HG03108 (cell line): ENCODE measurements at regions not wholly inside any gene's neighbourhood (a gene's known extent, or its start where the extent isn't known, plus 50 kb on each side); places are given as distances from the start of the nearest gene placed in this dataset.
A peak's percentile ranks its signal among the peaks of the same experiment; 100 is the strongest.

Source experiments
- ATAC-seq: cut with Tn5 transposase; IDR thresholded peaks from one replicate; pipeline ENCODE4 v1.9.1; 2021; ENCODE audit warnings: moderate library complexity; ENCODE audit not compliant: unreplicated experiment

DNA sequence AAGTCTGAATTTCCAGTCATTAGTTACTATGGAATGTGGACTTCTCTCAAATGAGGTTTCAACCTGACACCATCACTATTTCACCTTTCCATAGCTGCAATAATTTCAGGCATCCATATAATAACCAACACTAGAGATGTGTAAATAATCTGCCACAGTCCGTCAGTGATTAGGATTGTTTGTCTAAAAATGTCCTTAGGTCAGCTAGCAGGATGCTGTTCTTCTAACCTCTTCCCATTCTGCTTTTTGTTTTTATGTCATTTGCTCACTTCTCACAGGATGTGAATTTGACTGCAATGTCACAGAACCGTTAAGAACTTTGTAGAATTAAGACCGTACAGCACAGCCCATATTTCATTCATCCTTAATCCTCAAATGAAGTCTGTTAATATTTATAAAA is 166.4 kb upstream of the RASA1 start:
- no peak for ATAC-seq

DNA sequence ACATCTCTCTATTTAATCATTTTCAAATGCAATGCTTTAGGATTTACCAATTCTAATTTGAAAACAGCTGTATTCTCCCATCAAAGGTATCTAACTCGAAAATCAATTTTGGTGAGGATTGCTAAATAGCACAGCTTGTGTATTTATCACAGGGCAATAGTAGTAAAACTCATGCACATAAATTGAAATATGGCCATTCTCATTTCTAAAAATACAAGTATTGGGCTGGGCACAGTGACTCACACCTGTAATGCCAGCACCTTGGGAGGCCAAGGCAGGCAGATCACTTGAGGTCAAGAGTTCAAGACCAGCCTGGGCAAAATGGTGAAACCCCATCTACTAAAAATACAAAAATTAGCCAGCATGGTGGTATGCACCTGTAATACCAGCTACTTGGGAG is 164.8 kb upstream of the RASA1 start:
- ATAC-seq = no peak

DNA sequence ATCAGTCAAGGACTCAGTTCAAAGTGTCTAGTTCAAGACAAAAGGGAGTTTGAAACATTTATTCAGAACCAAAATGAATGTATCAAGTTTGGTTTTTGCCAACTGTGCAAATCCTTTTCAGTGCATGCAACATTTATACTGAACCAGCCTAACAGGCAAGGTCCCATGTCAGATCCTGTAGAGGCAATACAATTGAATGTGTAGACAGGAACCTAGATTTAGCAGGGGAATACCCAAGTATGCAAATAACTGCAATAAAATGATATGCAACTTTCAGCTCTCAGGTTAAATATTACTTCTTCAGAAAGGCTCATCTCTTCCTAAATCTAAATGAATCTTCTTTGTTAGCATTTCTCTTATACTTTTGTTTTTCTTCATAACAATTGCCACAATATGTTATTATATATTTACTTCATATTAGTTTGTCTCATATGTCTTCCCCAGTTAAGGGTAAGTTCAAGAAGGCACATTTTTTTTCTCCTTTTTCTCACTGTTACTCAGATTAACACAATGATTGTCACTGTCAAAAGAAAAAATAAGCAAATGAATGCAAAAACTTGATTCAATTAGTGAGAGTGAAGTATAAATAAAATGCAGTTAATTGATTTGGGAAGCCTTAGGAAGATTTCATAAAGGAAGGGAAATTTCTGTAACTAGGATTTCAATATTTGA is 163.9 kb upstream of the RASA1 start:
- ATAC-seq = peak; percentile 95

DNA sequence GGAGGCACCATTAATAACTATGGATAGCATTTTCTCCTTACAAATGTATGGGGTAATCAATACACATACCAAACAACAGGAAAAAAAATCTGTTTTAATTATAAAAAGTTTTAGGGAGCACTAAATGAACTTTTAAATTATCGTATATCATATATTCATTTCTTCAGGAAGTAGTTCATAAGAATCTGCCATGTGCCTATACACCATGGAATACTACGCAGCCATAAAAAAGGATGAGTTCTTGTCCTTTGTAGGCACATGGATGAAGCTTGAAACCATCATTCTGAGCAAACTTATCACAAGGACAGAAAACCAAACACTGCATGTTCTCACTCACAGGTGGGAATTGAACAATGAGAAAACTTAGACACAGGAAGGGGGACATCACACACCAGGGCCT is 162.1 kb upstream of the RASA1 start:
- ATAC-seq = no peak

DNA sequence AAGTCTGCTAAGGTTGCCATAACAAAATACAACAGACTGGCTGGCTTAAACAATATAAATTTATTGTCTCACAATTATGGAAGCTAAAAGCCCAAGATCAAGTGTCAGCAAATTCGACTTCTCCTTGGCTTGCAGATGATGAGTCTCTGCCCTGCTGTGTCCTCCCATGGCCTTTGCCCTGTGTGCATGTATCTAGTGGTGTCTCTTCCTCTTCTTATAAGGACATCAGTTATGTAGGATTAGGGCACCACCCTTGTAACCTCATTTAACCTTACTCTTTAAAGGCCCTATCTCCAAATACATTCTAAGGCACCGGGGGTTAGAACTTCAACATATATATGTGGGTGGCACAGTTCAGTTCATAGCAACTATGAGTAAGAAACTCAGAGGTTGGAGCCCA is 157.9 kb upstream of the RASA1 start:
- no peak for ATAC-seq

DNA sequence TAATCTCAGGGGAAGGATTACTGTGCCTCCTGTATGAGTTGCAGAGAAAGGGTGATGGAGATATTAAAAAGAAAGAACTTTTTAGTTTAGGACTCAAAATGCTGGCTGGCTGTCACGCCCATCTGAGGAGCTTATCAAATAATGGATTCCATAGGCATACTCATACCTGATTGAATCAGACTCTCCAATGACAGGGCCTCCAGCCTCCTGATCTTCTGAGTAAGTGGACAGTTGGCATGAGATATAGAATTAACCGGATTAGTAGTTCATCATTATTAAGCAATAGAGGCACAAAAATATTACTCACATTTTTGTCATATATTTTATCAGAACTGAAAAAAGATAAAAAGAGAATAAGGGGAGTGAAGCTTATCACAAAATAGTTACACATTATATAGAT is 157.0 kb upstream of the RASA1 start:
- no peak for ATAC-seq

DNA sequence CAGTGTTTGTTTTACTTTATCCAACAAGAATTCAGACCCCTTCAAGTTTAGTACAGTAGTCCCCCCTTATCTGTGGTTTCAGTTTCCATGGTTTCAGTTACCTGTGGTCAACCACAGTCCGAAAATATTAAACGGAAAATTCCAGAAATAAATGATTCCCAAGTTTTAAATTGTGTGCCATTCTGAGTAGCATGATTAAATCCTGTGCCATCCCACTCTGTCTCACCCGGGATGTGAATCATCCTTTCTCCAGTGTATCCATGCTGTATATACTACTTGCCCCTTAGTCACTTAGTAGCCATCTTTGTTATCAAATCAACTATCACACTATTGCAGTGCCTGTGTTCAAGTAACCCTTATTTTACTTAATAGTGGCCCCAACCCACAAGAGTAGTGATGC is 153.8 kb upstream of the RASA1 start:
- no peak for ATAC-seq

DNA sequence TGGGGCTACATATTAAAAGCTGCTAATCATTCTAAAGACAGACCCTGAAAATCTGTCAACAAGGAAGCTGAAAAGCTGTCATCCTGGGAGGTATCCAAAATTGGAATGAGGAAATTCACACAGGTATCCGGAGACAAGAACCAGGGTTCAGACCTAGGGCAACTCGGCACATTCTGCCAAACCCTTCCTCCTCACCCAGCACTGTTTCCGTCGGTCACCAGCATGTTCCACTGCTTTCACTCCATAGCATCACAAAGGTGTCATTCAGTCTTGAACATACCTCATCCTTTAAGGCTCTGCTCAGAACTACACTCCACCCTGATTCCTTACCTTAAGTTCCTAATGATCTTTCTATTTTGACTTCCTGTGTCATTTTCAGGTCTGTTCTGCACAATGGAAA is 153.1 kb upstream of the RASA1 start:
- ATAC-seq = no peak

DNA sequence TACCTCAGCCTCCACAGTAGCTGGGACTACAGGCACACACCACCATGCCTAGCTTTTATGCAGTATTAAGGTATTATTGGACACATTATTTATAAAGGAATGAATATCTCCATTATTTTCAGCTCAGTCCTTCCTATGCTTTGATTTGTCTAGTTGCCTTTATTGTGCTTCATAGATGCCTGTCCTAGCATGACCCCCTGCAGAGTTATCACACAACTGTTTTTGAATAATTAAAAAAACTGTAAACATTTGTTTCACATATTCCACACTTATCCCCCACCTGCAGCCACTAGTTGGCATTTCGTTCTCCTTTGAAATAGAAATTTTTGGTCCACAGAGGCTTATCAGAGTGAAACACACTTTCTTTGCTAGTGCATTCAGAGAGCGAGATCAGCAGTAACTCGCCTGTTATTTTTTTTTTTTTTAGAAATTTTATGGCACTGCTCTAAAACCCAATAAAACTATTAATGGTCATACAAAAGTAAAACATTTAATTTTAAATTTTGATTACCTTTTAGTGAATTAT is 151.8 kb upstream of the RASA1 start:
- ATAC-seq = no peak

DNA sequence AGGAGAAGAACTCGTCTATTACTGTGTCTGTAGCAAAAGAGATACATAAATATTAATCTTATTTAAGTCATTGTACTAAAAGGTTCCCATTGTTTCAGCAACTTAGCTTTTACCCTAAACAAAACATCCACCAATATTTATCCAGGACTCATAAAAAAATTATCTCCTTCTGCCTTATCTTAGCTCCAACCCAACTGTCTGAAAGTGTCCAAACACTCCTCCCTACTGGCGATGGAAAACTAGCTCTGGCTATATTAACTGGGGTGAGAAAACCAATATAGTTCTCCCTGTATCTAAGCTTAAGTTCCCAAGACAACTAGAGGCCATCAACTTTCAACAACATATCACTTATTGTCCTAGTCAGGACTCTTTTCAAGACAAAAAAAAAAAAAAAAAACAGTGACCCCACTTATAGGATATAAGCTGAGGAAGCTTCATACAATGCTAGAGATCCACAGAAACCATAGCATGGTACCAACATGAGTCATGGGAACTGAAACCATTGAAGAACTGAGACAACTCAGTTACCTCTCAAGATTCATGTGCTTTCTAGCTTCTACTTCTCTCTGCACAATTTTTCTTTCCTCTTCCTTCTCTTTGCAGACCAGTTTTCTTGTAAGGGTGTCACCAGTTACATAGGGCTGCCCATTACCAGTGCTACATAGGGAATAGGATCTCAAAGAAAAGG is 150.7 kb upstream of the RASA1 start:
- peak; percentile 83 for ATAC-seq

DNA sequence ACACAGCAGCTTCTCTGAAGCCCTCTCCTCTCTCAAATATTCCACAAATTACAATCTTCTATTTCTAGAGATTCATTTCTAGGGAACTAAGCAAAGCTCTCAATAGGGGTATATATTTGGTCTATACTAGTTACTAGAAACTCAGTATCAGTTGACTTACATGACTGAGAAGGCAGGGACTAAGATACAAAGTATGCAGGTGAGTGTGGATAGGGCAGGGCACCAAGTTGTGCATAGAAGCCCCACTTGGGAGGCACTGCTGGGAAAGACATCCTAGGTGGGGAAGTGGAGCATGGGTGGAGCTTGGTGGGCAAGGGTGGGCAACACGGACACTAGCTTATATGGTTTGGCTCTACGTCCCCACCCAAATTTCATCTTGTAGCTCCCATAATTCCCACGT is 148.1 kb upstream of the RASA1 start:
- no peak for ATAC-seq

DNA sequence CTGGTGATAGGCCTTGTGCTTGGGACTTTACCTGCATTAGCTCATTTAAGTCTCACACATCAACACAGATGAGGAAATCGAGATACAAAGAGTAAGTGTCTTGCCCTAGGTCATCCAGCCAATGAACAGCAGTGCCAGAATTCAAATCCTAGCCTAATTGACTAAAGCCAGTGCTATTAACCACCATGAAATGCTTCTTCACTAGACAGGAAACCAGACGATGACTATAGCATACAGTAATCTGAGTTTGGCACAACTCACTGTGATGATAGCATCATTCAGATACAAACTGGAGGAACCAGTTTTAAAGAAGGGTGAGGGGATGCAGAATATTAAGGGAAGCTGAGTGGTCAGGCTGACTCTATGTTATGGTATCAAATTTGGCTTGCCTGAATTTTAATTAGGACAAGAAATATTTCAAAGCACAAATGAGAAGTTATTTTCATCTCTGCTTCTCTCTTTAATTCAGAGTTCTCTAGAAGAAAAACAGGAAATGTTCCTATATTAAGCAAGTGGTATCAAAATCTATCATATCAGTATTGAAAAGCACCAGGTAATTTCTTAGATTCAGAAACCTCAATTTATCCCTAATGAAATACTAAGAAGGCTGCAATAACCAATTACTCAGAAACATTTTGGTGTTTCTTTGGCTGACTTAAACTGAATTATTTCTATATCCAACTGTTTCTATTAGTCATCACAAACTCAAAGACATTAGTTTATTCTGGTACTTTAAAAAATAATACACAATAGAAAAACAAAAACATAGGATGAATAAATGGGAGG is 147.0 kb upstream of the RASA1 start:
- peak; percentile 23 for ATAC-seq

DNA sequence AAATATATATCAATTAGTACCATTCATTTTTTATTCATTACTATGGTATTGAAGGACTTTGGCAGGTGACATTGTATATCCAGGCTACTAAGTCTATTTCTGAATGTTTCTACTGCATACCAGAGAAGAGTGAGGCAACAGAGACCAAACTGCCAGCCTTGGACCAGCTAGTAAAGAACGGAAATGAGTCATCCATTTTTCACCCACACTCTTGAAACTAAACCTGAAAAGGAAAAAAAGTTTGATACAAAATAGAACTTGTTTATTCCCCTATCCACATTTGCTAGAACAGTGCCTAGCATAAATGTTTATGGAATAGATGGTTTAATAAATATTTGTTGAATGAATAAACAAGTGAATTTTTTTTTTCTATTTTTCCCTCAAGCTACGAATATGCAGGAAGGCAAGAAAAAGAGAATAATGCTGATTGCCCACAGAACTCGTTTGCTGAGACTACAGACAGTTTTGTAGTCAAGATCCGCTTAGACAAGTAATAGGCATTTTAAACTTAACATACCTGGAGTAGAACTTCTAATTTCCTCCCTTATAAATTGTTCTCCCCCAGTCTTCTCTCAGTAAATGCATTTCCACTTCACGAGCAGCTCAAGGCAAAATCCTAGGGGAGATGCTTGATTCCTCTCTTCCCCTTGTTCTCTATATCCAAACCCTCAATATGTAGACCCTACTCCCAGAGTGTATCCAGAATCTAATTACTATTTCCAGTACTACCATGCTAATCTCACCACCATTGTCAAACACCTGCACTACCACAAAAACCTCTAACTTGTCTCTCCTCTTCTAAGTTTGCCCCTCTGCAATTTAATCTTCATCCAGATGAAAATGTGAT is 146.2 kb upstream of the RASA1 start:
- ATAC-seq = peak; percentile 71

DNA sequence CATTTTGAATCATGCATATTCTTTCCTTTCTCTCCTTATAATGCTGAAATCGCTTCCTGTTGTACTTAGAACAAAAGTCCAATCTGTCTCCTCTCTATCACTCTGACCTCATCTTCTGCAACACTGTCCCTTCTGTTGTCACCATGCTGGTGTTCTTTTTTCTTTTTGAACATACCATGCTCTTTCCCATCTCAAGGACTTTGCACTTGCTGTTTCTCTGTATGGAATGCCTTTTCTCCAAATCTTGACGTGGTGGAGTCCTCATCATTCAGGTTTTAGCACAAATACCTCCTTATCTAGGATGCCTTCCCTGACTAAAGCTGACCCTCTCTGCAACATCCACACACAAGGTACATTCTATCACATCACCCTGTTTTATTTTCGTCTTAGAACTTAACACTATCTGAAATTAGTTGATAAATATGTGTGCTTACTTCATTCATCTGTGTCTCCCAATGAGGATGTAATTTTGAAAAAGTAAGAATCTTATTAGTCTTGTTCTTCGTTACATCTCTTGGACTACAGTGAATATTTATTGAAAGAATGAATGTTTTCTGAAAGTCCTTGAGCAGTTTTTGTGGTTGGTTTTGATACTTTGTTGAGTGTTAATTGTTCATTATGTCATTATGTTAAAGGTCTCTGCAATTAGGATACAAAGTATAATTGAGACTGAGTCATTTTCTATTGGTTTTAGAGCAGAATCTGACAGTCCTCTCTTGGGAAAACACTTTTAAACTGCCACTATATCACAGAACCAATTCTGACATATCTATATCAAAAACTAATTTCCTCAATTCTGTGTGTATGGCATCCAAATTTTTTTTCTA is 145.3 kb upstream of the RASA1 start:
- no peak for ATAC-seq

DNA sequence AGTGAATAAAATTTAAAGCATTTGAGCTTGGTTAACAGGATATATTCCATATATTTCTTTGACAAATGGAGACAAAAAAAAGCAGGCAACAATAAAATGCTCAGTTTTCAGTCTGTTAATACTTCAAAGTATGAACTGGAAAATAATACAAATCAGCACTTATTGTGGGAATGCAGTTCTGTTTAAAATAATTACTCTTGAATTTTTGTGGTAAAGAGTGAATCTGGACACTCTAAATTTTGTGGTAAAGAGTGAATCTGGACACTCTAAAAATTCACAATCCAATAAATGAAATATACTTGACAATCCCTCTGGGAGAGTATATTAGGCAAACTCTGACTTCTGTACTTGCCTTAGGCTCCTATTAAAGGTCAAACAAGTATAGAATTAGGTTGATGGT is 141.9 kb upstream of the RASA1 start:
- no peak for ATAC-seq

DNA sequence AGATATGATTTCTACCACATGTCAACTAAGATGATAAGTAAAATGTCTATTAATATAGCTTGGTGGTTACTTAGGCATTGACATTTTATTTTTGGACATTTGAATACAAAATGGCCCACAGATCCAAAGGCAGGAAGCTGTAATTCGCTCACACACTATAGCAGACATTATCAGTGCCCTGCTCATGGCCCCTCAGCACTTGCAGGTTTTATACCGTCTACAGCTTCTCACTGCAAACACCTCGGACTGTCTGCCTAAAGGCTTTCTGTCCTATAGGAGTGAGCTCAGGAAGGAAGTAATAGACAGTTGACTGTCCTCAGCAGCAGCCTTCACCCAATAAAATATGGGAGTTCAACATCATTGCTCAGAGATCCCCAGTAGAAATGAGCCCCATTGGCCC is 140.8 kb upstream of the RASA1 start:
- ATAC-seq = no peak

DNA sequence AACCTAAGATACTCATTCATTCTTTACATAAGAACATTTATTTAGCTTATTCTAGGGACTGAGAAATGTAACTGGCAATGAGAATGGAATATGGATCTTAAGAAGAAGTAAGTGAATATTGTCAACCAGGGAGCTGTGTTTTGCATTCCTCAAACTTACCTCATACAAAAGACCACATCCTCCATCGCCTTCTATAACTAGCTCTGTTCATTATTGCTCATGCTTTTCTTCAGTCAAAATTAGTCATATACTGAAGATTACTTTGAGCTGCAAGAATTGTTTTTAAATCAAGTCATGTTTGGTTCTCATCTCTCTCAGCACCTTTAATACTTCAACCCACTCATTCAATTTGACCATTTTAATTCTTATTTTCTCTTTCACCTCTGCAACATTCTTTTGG is 140.3 kb upstream of the RASA1 start:
- ATAC-seq = no peak

DNA sequence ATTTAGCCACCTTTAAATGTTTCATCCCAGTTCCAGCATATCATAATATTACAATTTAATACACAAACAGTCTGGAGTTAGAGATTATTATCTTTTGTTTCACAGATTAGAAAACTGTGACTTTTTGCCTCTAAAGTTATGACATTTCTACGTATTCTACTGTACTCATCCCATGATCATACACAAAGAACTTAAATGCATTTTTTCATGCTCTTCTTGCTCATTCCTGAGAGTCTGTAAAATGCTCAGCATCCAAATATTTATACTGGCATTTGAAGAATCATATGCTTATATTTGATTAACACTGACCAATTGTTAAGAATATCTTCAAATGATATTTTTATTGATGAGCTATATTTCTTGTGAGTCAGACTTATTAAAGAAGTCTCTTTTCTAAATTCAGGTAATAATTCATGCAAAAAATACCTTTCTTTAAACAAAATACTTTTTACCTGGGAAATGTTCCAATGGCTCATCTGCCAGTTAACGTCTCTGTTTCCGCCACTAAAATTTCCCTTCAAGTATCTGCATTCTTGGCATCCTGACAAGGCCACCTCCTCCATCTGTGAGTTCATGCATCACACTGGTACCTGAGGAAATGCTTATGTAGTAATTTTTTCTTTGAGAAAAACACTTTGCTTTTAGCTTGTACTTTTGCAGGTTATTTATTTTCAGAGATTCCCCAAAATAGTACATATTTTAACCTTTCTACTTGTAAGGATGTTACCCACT is 139.6 kb upstream of the RASA1 start:
- ATAC-seq = no peak

DNA sequence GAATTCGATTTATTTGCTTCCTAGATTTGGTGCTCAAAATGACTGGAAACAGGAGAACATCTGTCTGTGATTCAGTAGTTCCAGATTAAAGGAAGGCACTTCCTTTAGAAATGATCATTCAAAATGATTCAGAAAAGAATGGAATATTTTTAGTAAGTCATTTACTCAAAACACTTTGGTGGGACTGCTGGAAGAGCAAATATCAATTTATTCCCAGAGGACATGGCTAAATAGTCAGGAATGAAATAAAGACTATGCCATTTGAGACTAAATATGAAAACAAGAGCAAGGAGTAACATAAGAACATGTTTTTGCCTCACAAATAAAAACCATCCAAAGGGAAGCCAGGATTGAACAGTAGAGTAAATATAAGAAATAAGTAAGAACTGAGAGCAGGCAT is 138.6 kb upstream of the RASA1 start:
- no peak for ATAC-seq
